ENCODE measurements at regions not wholly inside any gene's neighbourhood (a gene's known extent, or its start where the extent isn't known, plus 50 kb on each side); places are given as distances from the start of the nearest gene placed in this dataset.

DNA sequence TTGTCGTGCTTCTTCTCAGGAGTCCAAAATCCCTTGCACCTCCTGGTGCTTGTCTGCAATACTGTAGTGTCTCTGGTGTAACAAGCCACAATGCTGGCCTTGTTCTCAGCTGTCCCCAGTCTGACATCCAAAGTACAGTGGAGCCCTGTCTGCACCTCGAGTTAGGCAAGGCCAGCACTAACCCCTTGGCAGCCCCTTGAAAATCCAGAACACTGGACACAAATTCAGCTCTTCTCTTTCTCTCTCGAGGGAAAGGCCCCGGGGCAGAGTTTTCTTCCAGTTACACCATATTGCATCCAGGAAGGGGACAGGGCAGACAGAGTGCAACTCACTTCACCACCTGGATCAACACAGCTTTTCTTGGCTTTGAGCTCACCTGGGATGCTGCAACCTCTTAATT is 91.3 kb upstream of the ATP10A start:
- Histone ChIP-seq H3K79me2 (ENCODE audit: control insufficient read depth, low read length) (no peaks in the 10 kb centered on the region), H3K4me2 (ENCODE audit: low read length) (no peak overlapping the region), H3K9me3 (ENCODE audit: control insufficient read depth, insufficient read depth, low read length) (peaks cover 19% of the 10 kb centered on the region; the same call in 1 of the 2 replicates), H3K9me2 (replicated peaks; ENCODE audit: control insufficient read depth, low read length) (no peaks in the 10 kb centered on the region), H4K20me1 (ENCODE audit: control insufficient read depth, insufficient read depth, low read depth, low read length) (no peaks in the 10 kb centered on the region), H3K36me3 (ENCODE audit: control insufficient read depth, low read length) (no peaks in the 10 kb centered on the region), H3K27me3 (ENCODE audit: control insufficient read depth, low read length) (no peaks in the 10 kb centered on the region), H3K4me3 (ENCODE audit: low read length) (no peak overlapping the region), H3F3A (ENCODE audit: control insufficient read depth, insufficient read depth) (no peaks in the 10 kb centered on the region), H3K27ac (ENCODE audit: low read depth, low read length) (no peak overlapping the region), H3K4me1 (ENCODE audit: control insufficient read depth, low read length) (no peaks in the 10 kb centered on the region)
- TF ChIP-seq, protein P1, sequence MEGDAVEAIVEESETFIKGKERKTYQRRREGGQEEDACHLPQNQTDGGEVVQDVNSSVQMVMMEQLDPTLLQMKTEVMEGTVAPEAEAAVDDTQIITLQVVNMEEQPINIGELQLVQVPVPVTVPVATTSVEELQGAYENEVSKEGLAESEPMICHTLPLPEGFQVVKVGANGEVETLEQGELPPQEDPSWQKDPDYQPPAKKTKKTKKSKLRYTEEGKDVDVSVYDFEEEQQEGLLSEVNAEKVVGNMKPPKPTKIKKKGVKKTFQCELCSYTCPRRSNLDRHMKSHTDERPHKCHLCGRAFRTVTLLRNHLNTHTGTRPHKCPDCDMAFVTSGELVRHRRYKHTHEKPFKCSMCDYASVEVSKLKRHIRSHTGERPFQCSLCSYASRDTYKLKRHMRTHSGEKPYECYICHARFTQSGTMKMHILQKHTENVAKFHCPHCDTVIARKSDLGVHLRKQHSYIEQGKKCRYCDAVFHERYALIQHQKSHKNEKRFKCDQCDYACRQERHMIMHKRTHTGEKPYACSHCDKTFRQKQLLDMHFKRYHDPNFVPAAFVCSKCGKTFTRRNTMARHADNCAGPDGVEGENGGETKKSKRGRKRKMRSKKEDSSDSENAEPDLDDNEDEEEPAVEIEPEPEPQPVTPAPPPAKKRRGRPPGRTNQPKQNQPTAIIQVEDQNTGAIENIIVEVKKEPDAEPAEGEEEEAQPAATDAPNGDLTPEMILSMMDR (IDR thresholded peaks at IDR 0.05; ENCODE audit: low read depth, low read length, poor library complexity, severe bottlenecking) = no peak
- TF ChIP-seq EZH2phosphoT487 (IDR thresholded peaks at IDR 0.05; ENCODE audit: borderline replicate concordance, low read length) = no peak

DNA sequence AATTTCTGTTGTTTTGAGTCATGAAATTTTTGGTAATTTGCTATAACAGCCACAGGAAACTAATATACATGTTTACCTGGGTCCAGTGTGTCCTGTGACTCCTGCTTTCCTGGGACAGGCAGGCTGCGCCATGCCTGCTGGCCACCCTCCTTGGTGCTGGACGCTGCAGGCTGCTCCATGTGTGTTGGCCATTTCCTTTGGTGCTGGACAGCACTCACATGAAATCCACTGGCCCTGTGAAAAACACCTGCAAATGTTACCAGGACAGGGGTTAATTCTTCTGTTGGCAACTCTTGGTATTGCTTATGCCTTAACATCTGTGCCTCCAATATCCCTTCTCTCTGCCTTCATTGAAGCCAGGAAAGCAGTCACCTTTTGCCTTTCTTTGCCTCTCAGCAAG is 86.9 kb upstream of the ATP10A start:
- Histone ChIP-seq H3F3A (ENCODE audit: control insufficient read depth, insufficient read depth) (no peaks in the 10 kb centered on the region), H3K4me2 (ENCODE audit: low read length) (no peak overlapping the region), H3K4me3 (ENCODE audit: low read length) (no peak overlapping the region), H3K4me1 (ENCODE audit: control insufficient read depth, low read length) (no peaks in the 10 kb centered on the region), H3K9me2 (replicated peaks; ENCODE audit: control insufficient read depth, low read length) (no peaks in the 10 kb centered on the region), H3K27ac (ENCODE audit: low read depth, low read length) (no peak overlapping the region), H3K9me3 (ENCODE audit: control insufficient read depth, insufficient read depth, low read length) (peaks cover 17% of the 10 kb centered on the region; the same call in 1 of the 2 replicates), H3K27me3 (ENCODE audit: control insufficient read depth, low read length) (no peaks in the 10 kb centered on the region), H3K79me2 (ENCODE audit: control insufficient read depth, low read length) (no peaks in the 10 kb centered on the region), H4K20me1 (ENCODE audit: control insufficient read depth, insufficient read depth, low read depth, low read length) (no peaks in the 10 kb centered on the region), H3K36me3 (ENCODE audit: control insufficient read depth, low read length) (no peaks in the 10 kb centered on the region)
- TF ChIP-seq, protein P1 (IDR thresholded peaks at IDR 0.05; ENCODE audit: low read depth, low read length, poor library complexity, severe bottlenecking) = no peak
- TF ChIP-seq EZH2phosphoT487 (IDR thresholded peaks at IDR 0.05; ENCODE audit: borderline replicate concordance, low read length) = no peak

DNA sequence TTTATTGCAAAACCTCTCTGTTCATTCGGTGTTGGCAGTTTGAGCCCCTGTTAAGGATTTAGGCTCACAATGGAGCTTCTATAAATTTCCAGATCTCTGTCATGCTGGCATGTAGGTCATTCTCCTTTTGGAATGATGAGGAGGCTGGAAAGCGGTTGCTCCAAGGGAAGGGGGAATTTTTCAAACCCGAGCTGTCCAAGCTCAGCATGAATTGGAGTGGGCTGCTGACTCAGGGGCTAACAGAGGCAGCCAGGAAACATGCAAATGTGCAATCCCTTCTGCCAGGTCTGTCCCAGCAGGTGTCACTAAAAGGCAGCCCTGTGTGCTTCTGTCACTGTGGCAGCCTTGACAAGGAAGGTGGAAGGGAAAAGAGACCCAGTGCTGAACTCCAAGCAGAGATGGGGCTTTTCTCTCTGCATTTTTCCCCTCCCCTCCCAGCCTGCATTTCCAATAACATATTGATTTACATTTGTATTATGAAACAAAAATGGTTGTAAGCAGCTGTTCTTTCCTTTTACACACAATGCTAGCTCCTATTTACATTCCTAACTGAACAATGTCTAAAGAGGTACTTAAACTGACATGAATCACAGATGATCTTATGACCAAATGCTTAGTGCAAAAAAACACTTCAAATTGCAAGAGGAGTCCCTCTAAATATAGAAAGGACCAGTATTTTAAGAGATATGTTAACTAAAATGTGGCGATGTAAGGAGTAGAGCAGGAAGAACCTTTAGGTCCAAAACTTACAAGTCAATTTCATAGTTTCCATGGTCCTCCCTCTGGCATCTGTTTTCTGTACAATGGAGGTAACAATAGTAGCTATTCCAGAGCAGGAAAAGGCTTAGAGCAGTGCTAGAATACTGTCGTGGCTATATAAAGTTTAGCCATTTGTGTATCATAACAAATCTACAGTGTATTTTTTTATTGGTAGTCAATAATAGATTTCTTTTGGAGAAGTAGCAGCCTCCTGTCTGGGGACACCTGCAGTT is 84.5 kb upstream of the ATP10A start:
- TF ChIP-seq, protein P1 (IDR thresholded peaks at IDR 0.05; ENCODE audit: low read depth, low read length, poor library complexity, severe bottlenecking) = no peak
- no peak for TF ChIP-seq EZH2phosphoT487 (IDR thresholded peaks at IDR 0.05; ENCODE audit: borderline replicate concordance, low read length)
- Histone ChIP-seq H3K9me3 (ENCODE audit: control insufficient read depth, insufficient read depth, low read length) (peaks cover 13% of the 10 kb centered on the region; the same call in 1 of the 2 replicates), H3K4me3 (ENCODE audit: low read length) (no peak overlapping the region), H3K9me2 (replicated peaks; ENCODE audit: control insufficient read depth, low read length) (no peaks in the 10 kb centered on the region), H3F3A (ENCODE audit: control insufficient read depth, insufficient read depth) (no peaks in the 10 kb centered on the region), H3K27me3 (ENCODE audit: control insufficient read depth, low read length) (no peaks in the 10 kb centered on the region), H3K4me1 (ENCODE audit: control insufficient read depth, low read length) (no peaks in the 10 kb centered on the region), H3K36me3 (ENCODE audit: control insufficient read depth, low read length) (no peaks in the 10 kb centered on the region), H4K20me1 (ENCODE audit: control insufficient read depth, insufficient read depth, low read depth, low read length) (no peaks in the 10 kb centered on the region), H3K27ac (ENCODE audit: low read depth, low read length) (no peak overlapping the region), H3K4me2 (ENCODE audit: low read length) (no peak overlapping the region), H3K79me2 (ENCODE audit: control insufficient read depth, low read length) (no peaks in the 10 kb centered on the region)
